ENCODE measurements at regions not wholly inside any gene's neighbourhood (a gene's known extent, or its start where the extent isn't known, plus 50 kb on each side); places are given as distances from the start of the nearest gene placed in this dataset.

GRCh38 chrX:45894864-45895645 lies 650.2 kb downstream of the ZNF674 start:
- H3K27ac Mint-ChIP-seq = no peak overlapping the region
- intact Hi-C loops (cut with micrococcal nuclease) = no loop called here

GRCh38 chrX:45889471-45889870 lies 655.8 kb downstream of the ZNF674 start:
- no peak for DNase-seq (ENCODE audit: low spot score)
- Mint-ChIP-seq H3K4me1 (ENCODE audit: low read depth) (no peaks in the 10 kb centered on the region), H3K27me3 (ENCODE audit: insufficient read depth) (no peaks in the 10 kb centered on the region), H3K36me3 (ENCODE audit: low read depth) (no peaks in the 10 kb centered on the region), H3K27ac (no peak overlapping the region), H3K9me3 (no peaks in the 10 kb centered on the region), H3K4me3 (no peak overlapping the region)
- intact Hi-C loops (cut with micrococcal nuclease) = no loop called here

More at GRCh38 chrX:45894864-45895645, 650.2 kb downstream of the ZNF674 start:
- Mint-ChIP-seq H3K4me3 (no peak overlapping the region), H3K36me3 (ENCODE audit: low read depth) (no peaks in the 10 kb centered on the region), H3K4me1 (ENCODE audit: low read depth) (no peaks in the 10 kb centered on the region), H3K9me3 (no peaks in the 10 kb centered on the region), H3K27me3 (ENCODE audit: insufficient read depth) (no peaks in the 10 kb centered on the region)
- no peak for DNase-seq (ENCODE audit: low spot score)

GRCh38 chrX:45888518-45888917 lies 656.7 kb downstream of the ZNF674 start:
- no peak overlapping the region for H3K4me3 Mint-ChIP-seq
- H3K27me3 Mint-ChIP-seq (ENCODE audit: insufficient read depth) = no peaks in the 10 kb centered on the region
- no peak overlapping the region for H3K27ac Mint-ChIP-seq
- H3K9me3 Mint-ChIP-seq = no peaks in the 10 kb centered on the region
- intact Hi-C loops (cut with micrococcal nuclease) = no loop called here
- no peak for DNase-seq (ENCODE audit: low spot score)
- no peaks in the 10 kb centered on the region for H3K36me3 Mint-ChIP-seq (ENCODE audit: low read depth)
- no peaks in the 10 kb centered on the region for H3K4me1 Mint-ChIP-seq (ENCODE audit: low read depth)

DNA sequence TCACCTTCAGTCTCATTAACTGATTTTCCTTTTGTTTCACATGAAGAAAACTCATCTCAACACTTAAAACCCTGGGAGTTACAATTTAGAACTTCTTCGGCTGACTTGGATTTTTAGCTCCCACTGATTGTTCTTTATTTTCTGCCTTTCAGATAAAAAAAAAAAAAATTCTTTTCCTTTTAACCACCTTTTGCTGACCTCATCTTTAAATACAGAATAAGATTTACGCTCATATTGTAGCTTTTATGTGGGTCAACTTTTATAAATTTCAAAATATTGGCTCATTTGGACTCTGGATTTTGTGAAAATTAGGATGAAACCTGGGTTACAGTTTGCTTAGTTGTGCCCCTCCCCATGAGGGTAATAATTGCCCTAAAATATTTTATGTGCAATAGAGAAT lies 659.3 kb downstream of the ZNF674 start:
- Mint-ChIP-seq H3K27me3 (ENCODE audit: insufficient read depth) (no peaks in the 10 kb centered on the region), H3K9me3 (no peaks in the 10 kb centered on the region), H3K36me3 (ENCODE audit: low read depth) (no peaks in the 10 kb centered on the region), H3K4me1 (ENCODE audit: low read depth) (no peaks in the 10 kb centered on the region), H3K27ac (no peak overlapping the region), H3K4me3 (no peak overlapping the region)
- intact Hi-C loops (cut with micrococcal nuclease) = no loop called here
- no peak for DNase-seq (ENCODE audit: low spot score)

- no peaks in the 10 kb centered on the region for H3K27me3 Mint-ChIP-seq (ENCODE audit: insufficient read depth)
- no peak overlapping the region for H3K27ac Mint-ChIP-seq
- intact Hi-C loops (cut with micrococcal nuclease) = no loop called here
Measured at GRCh38 chrX:45879512-45879911, 665.7 kb downstream of the ZNF674 start.

GRCh38 chrX:45876206-45876605 lies 669.0 kb downstream of the ZNF674 start:
- peaks cover 4% of the 10 kb centered on the region for H3K4me1 Mint-ChIP-seq (ENCODE audit: low read depth)
- no peak overlapping the region for H3K4me3 Mint-ChIP-seq
- H3K27me3 Mint-ChIP-seq (ENCODE audit: insufficient read depth) = peaks cover 2% of the 10 kb centered on the region
- no peak for DNase-seq (ENCODE audit: low spot score)
- H3K9me3 Mint-ChIP-seq = no peaks in the 10 kb centered on the region
- intact Hi-C loops (cut with micrococcal nuclease) = no loop called here
- H3K27ac Mint-ChIP-seq = no peak overlapping the region
- H3K36me3 Mint-ChIP-seq (ENCODE audit: low read depth) = no peaks in the 10 kb centered on the region

More at GRCh38 chrX:45879512-45879911, 665.7 kb downstream of the ZNF674 start:
- Mint-ChIP-seq H3K4me1 (ENCODE audit: low read depth) (no peaks in the 10 kb centered on the region), H3K9me3 (no peaks in the 10 kb centered on the region), H3K36me3 (ENCODE audit: low read depth) (no peaks in the 10 kb centered on the region), H3K4me3 (no peak overlapping the region)
- no peak for DNase-seq (ENCODE audit: low spot score)

DNA sequence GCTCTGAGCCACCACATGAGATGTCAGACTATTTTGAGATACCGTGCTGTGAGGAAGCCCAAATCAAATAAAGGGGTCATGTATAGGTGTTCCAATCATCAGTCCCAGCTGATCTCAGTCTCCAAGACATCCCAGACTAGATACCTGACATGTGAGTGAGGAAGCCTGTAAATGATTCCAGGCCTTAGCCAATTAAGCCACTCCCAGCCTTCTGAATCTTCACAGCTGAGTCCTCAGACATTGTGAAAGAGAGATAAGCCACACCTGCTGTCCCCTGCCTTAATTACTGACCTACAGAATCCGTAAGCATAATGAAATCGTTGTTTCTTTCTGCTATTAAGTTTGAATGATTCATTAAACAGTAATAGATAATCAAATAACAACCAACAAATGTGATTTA lies 671.4 kb downstream of the ZNF674 start:
- Mint-ChIP-seq H3K27ac (no peak overlapping the region), H3K4me1 (ENCODE audit: low read depth) (peaks cover 4% of the 10 kb centered on the region), H3K9me3 (no peaks in the 10 kb centered on the region), H3K27me3 (ENCODE audit: insufficient read depth) (peaks cover 4% of the 10 kb centered on the region), H3K36me3 (ENCODE audit: low read depth) (no peaks in the 10 kb centered on the region), H3K4me3 (no peak overlapping the region)
- intact Hi-C loops (cut with micrococcal nuclease) = no loop called here
- no peak for DNase-seq (ENCODE audit: low spot score)

DNA sequence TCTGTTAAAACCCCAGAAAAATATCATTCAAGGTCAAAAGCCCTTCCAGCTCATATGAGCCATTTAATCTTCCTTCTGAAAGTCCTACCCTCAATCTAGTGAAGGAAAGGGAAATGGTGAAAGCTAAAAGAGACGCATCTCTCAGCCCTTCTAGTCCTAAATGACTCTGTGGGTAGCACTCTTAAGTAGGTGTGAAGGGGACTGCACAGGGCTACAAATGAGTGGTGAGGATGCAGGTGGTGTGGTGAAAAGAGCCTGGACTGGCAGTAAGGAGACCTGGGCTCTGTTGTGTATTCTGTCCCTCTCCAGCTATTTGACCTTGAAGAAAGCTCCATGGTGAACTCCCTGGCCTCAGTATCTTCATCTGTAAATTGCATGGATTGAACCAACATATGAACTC lies 671.8 kb upstream of the DIPK2B start:
- DNase-seq (ENCODE audit: low spot score) = no peak
- intact Hi-C loops (cut with micrococcal nuclease) = no loop called here
- Mint-ChIP-seq H3K27me3 (ENCODE audit: insufficient read depth) (peaks cover 4% of the 10 kb centered on the region), H3K36me3 (ENCODE audit: low read depth) (no peaks in the 10 kb centered on the region), H3K9me3 (no peaks in the 10 kb centered on the region), H3K4me1 (ENCODE audit: low read depth) (peaks cover 13% of the 10 kb centered on the region), H3K4me3 (no peak overlapping the region), H3K27ac (no peak overlapping the region)

DNA sequence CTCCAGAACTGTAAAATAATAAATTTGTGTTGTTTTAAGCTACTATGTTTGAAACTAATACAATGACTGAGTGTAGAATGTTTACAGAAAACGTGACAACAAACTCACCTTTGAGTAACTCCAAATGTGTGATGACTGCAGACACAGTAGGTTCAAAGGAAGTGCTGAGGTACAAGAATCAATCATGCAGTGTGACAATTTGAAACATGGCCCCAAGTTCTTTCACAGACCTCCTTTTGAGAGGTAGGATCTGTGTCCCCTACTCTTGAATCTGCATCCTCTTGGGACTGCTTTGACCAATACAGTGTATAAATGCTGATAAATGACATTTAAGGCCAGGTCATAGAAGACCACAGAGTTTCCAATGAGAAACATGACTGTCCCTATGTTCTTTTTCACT lies 667.7 kb upstream of the DIPK2B start:
- intact Hi-C loops (cut with micrococcal nuclease) = no loop called here

GRCh38 chrX:45862801-45863200 lies 662.1 kb upstream of the DIPK2B start:
- intact Hi-C loops (cut with micrococcal nuclease) = no loop called here
- Mint-ChIP-seq H3K36me3 (ENCODE audit: low read depth) (peaks cover 4% of the 10 kb centered on the region), H3K4me1 (ENCODE audit: low read depth) (peaks cover under 1% of the 10 kb centered on the region), H3K4me3 (no peak overlapping the region), H3K9me3 (no peaks in the 10 kb centered on the region), H3K27me3 (ENCODE audit: insufficient read depth) (peaks cover 2% of the 10 kb centered on the region), H3K27ac (no peak overlapping the region)
- DNase-seq (ENCODE audit: low spot score) = no peak

More for the DNA sequence above, 667.7 kb upstream of the DIPK2B start:
- H3K27me3 Mint-ChIP-seq (ENCODE audit: insufficient read depth) = peaks cover 4% of the 10 kb centered on the region
- no peak for DNase-seq (ENCODE audit: low spot score)
- peaks cover 2% of the 10 kb centered on the region for H3K36me3 Mint-ChIP-seq (ENCODE audit: low read depth)
- no peak overlapping the region for H3K4me3 Mint-ChIP-seq
- peaks cover 13% of the 10 kb centered on the region for H3K4me1 Mint-ChIP-seq (ENCODE audit: low read depth)
- no peaks in the 10 kb centered on the region for H3K9me3 Mint-ChIP-seq
- no peak overlapping the region for H3K27ac Mint-ChIP-seq

DNA sequence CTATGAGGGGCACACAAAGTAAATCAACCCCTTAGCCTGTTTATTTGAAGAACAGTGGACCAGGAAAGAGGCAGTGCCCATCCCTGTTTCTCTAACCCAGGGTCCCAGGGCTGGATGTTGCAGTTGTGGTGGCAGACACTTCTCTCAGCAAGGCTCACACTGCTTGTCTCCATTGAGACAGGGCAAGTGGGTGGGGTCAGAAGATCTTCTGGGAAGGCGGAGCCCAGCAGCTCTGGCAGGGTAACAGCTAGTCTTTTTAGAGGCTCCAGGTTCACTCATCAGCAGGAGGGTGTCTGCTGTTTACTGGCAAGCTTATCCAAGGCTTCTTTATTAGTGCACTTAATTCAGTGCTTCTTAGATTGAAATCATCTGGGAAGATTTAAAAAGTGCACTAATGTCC lies 659.8 kb upstream of the DIPK2B start:
- Mint-ChIP-seq H3K27me3 (ENCODE audit: insufficient read depth) (peaks cover 2% of the 10 kb centered on the region), H3K27ac (no peak overlapping the region), H3K4me3 (no peak overlapping the region), H3K4me1 (ENCODE audit: low read depth) (no peaks in the 10 kb centered on the region), H3K36me3 (ENCODE audit: low read depth) (peaks cover 4% of the 10 kb centered on the region), H3K9me3 (no peaks in the 10 kb centered on the region)
- intact Hi-C loops (cut with micrococcal nuclease) = no loop called here
- DNase-seq (ENCODE audit: low spot score) = no peak

DNA sequence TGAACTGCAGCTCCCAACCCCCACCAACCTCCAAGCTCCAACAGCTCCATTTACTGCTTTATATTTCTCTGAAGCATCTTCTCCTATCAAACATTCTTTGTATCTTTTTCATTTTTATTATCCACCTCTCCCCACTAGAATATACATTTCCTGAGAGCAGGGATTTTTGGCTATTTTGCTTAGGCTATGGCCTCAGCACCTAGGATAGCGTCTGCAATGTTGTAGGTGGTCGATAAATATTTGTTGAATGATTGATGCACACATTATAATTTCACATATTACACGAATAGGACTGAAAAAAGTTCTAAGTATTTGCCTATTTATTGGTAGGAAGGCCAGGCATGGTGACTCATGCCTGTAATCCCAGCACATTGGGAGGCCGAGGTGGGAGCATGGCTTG lies 658.7 kb upstream of the DIPK2B start:
- DNase-seq (ENCODE audit: low spot score) = no peak
- no peak overlapping the region for H3K4me3 Mint-ChIP-seq
- no peak overlapping the region for H3K27ac Mint-ChIP-seq
- no peaks in the 10 kb centered on the region for H3K9me3 Mint-ChIP-seq
- peaks cover 2% of the 10 kb centered on the region for H3K27me3 Mint-ChIP-seq (ENCODE audit: insufficient read depth)
- peaks cover 3% of the 10 kb centered on the region for H3K36me3 Mint-ChIP-seq (ENCODE audit: low read depth)
- intact Hi-C loops (cut with micrococcal nuclease) = no loop called here
- peaks cover 5% of the 10 kb centered on the region for H3K4me1 Mint-ChIP-seq (ENCODE audit: low read depth)

DNA sequence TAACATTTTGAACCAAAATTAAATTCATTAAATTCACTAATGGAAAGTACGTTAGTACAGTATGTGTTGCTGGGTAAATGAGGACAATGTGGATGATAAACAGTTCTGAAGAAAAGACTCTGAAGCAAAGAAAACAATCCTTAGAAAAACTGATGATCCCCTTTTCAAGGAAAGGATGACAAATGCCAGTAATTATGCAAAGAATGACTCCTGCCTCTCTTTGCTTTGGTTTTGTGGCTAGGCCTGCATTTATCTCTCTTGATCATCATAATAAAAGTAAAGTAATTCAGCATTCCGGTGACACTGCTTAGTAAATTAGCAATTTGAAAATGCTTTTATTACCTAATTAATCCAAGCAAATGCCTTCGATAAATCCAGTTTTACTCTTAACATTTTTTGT lies 652.2 kb upstream of the DIPK2B start:
- Mint-ChIP-seq H3K9me3 (no peaks in the 10 kb centered on the region), H3K4me1 (ENCODE audit: low read depth) (peaks cover 29% of the 10 kb centered on the region), H3K4me3 (peak overlapping the region; percentile 61), H3K27me3 (ENCODE audit: insufficient read depth) (no peaks in the 10 kb centered on the region), H3K36me3 (ENCODE audit: low read depth) (peaks cover 19% of the 10 kb centered on the region), H3K27ac (peak overlapping the region; percentile 87)
- DNase-seq (ENCODE audit: low spot score) = no peak
- intact Hi-C loops (cut with micrococcal nuclease) = loop anchor here (2.0 kb wide), 4 partner anchors 82 to 524 kb away; no protein-coding TSS in a partner anchor

All from activated T-helper 1 cell treated with anti-CD3 and anti-CD28 coated beads, Interleukin-12 subunit alpha, Interleukin-12 subunit beta, Interleukin-2, Interleukin-4 antibody, amounts not matched to agents 30 ng/mL and 10 ng/mL and 1 ng/mL, durations not matched to agents 14 hours and 24 hours and 36 hours (primary cell).